GM23338 (cell line): ENCODE measurements at regions not wholly inside any gene's neighbourhood (a gene's known extent, or its start where the extent isn't known, plus 50 kb on each side); places are given as distances from the start of the nearest gene placed in this dataset.

ENCODE experiments used
- ATAC-seq: fragments of 200-7000 bp; cut with Tn5 transposase; 3 replicates; pipeline ENCODE4 v1.9.1; 2020
- DNase-seq: peaks from one replicate; pipeline ENCODE4 v3.0.0-alpha.2; 2015; ENCODE audit warnings: low spot score
- H2AFZ ChIP-seq: fragments of 200-600 bp; sonication (generic); 2 replicates; pipeline ENCODE4 v1.8.0; 2016; ENCODE audit warnings: antibody characterized with exemption, mild to moderate bottlenecking, moderate library complexity
- H3F3A ChIP-seq: fragments of 200-600 bp; sonication (generic); replicated peaks from 2 replicates; pipeline ENCODE4 v1.8.0; 2017; ENCODE audit warnings: antibody characterized with exemption, mixed run types, low read depth
- H3K27ac ChIP-seq: fragments of 200-600 bp; sonication (generic); 2 replicates; pipeline ENCODE4 v1.6.1; 2016; ENCODE audit warnings: low read depth
- H3K27me3 ChIP-seq: fragments of 200-600 bp; sonication (generic); 2 replicates; pipeline ENCODE4 v1.8.0; 2016; ENCODE audit warnings: mild to moderate bottlenecking, mixed run types, moderate library complexity; ENCODE audit not compliant: insufficient read depth
- H3K36me3 ChIP-seq: fragments of 200-600 bp; sonication (generic); 2 replicates; pipeline ENCODE4 v1.8.0; 2016; ENCODE audit warnings: mild to moderate bottlenecking; ENCODE audit not compliant: insufficient read depth
- H3K4me1 ChIP-seq: fragments of 200-600 bp; sonication (generic); 2 replicates; pipeline ENCODE4 v1.8.0; 2016; ENCODE audit warnings: mild to moderate bottlenecking, moderate library complexity; ENCODE audit not compliant: insufficient read depth
- H3K4me2 ChIP-seq: fragments of 200-600 bp; sonication (generic); 2 replicates; pipeline ENCODE4 v1.7.1; 2017; ENCODE audit warnings: mixed run types
- H3K4me3 ChIP-seq: fragments of 200-600 bp; sonication (generic); 2 replicates; pipeline ENCODE4 v1.6.1; 2016; ENCODE audit warnings: mixed run types
- H3K79me2 ChIP-seq: fragments of 200-600 bp; sonication (generic); replicated peaks from 2 replicates; pipeline ENCODE4 v1.8.0; 2017; ENCODE audit warnings: mild to moderate bottlenecking; ENCODE audit not compliant: insufficient read depth
- H3K9me2 ChIP-seq: fragments of 200-600 bp; sonication (generic); 2 replicates; pipeline ENCODE4 v1.8.0; 2017; ENCODE audit not compliant: insufficient read depth
- H4K20me1 ChIP-seq: fragments of 200-600 bp; sonication (generic); replicated peaks from 2 replicates; pipeline ENCODE4 v1.8.0; 2017; ENCODE audit warnings: mild to moderate bottlenecking; ENCODE audit not compliant: insufficient read depth
- H3K27ac Mint-ChIP-seq: 2 replicates; pipeline ENCODE4 v1.8.0; 2020; ENCODE audit warnings: inconsistent platforms, mild to moderate bottlenecking, moderate library complexity, mixed read lengths
- H3K27me3 Mint-ChIP-seq: 3 replicates; pipeline ENCODE4 v1.8.0; 2022; ENCODE audit warnings: low read depth, mild to moderate bottlenecking, moderate library complexity, mixed read lengths, inconsistent platforms; ENCODE audit not compliant: insufficient read depth, poor library complexity
- H3K36me3 Mint-ChIP-seq: 3 replicates; pipeline ENCODE4 v1.8.0; 2021; ENCODE audit warnings: low read depth, mild to moderate bottlenecking, inconsistent platforms, moderate library complexity, mixed read lengths
- H3K4me1 Mint-ChIP-seq: 3 replicates; pipeline ENCODE4 v1.8.0; 2020; ENCODE audit warnings: mild to moderate bottlenecking, inconsistent platforms, mixed read lengths
- H3K4me3 Mint-ChIP-seq: 3 replicates; pipeline ENCODE4 v1.8.0; 2021; ENCODE audit warnings: moderate library complexity, mild to moderate bottlenecking, inconsistent platforms, mixed read lengths
- H3K9me3 Mint-ChIP-seq: 3 replicates; pipeline ENCODE4 v1.8.0; 2020; ENCODE audit warnings: moderate library complexity, mild to moderate bottlenecking, inconsistent platforms, mixed read lengths
- CREB1 ChIP-seq: fragments of 250-450 bp; sonication (Bioruptor Pico); IDR thresholded peaks from 2 replicates; pipeline ENCODE4 v1.5.0; 2020; ENCODE audit warnings: low read depth, mild to moderate bottlenecking, moderate library complexity
- CTCF ChIP-seq, 2 experiments: fragments of 200-600 bp in 1 of 2; sonication (generic) in 1 of 2; conservative IDR thresholded peaks; 2 replicates each; pipeline versions ENCODE4 v1.5.1 to v1.6.1; 2016 to 2017; ENCODE audit warnings: antibody characterized with exemption in 2 of 2, low read depth in 2 of 2, mild to moderate bottlenecking in 2 of 2, moderate library complexity in 1 of 2
- ETS1 ChIP-seq: IDR thresholded peaks from 2 replicates; pipeline ENCODE4 v1.6.1; 2016; ENCODE audit warnings: antibody characterized with exemption
- EZH2 ChIP-seq: fragments of 200-600 bp; sonication (generic); IDR thresholded peaks from one replicate; pipeline ENCODE4 v1.8.0; 2017; ENCODE audit warnings: antibody characterized with exemption, mild to moderate bottlenecking, low read depth; ENCODE audit not compliant: unreplicated experiment
- EZH2phosphoT487 ChIP-seq: fragments of 200-600 bp; sonication (generic); IDR thresholded peaks from one replicate; pipeline ENCODE4 v1.8.1; 2018; ENCODE audit warnings: antibody characterized with exemption; ENCODE audit not compliant: unreplicated experiment
- JUNB ChIP-seq: IDR thresholded peaks from one replicate; pipeline ENCODE4 v1.6.1; 2016; ENCODE audit warnings: antibody characterized with exemption; ENCODE audit not compliant: unreplicated experiment
- NANOG ChIP-seq: IDR thresholded peaks from 2 replicates; pipeline ENCODE4 v1.6.1; 2016; ENCODE audit warnings: antibody characterized with exemption, borderline replicate concordance
- POLR2AphosphoS5 ChIP-seq: IDR thresholded peaks from 2 replicates; pipeline ENCODE4 v1.6.1; 2016; ENCODE audit warnings: antibody characterized with exemption, low read depth
- STAT1 ChIP-seq: IDR thresholded peaks from one replicate; pipeline ENCODE4 v1.6.1; 2016; ENCODE audit warnings: antibody characterized with exemption; ENCODE audit not compliant: unreplicated experiment
- ZNF114 ChIP-seq: fragments of 250-450 bp; sonication (Bioruptor Pico); IDR thresholded peaks from 2 replicates; pipeline ENCODE4 v1.5.0; 2020; ENCODE audit warnings: mild to moderate bottlenecking, moderate library complexity
- ZNF331 ChIP-seq: fragments of 250-450 bp; sonication (Bioruptor Pico); IDR thresholded peaks from 2 replicates; pipeline ENCODE4 v1.5.0; 2020; ENCODE audit warnings: low read depth, mild to moderate bottlenecking, moderate library complexity
- ZNF462 ChIP-seq: fragments of 250-450 bp; sonication (Bioruptor Pico); IDR thresholded peaks from 2 replicates; pipeline ENCODE4 v1.5.0; 2020; ENCODE audit warnings: mild to moderate bottlenecking, moderate library complexity
- TF ChIP-seq, protein P1 (sequence below): IDR thresholded peaks from one replicate; pipeline ENCODE4 v1.6.1; 2018; ENCODE audit warnings: antibody characterized with exemption; ENCODE audit not compliant: unreplicated experiment

GRCh38 chrX:40177942-40178715, 80.4 kb upstream of the BCOR start:
- peaks cover 7% of the 10 kb centered on the region; the same call in 1 of the 2 replicates for H3K79me2 ChIP-seq
- Mint-ChIP-seq H3K4me1 (peaks cover 13% of the 10 kb centered on the region), H3K27ac (no peak overlapping the region), H3K4me3 (peak overlapping the region; percentile 29; the same call in 1 of the 3 replicates), H3K27me3 (peaks cover 3% of the 10 kb centered on the region), H3K36me3 (no peaks in the 10 kb centered on the region), H3K9me3 (no peaks in the 10 kb centered on the region)
- no peaks in the 10 kb centered on the region for H4K20me1 ChIP-seq
- peaks cover 8% of the 10 kb centered on the region; the same call in 1 of the 2 replicates for H3K4me1 ChIP-seq
- H3F3A ChIP-seq = no peaks in the 10 kb centered on the region
- DNase-seq (no peak), ATAC-seq (no peak)
- TF ChIP-seq CREB1 (CRISPR knock-in tag) (no peak), POLR2AphosphoS5 (no peak), NANOG (no peak), CTCF (conservative IDR thresholded peaks at IDR 0.05; ENCODE audit: low read depth in 2 of 2) (no peak), ZNF331 (CRISPR knock-in tag) (no peak), ZNF462 (CRISPR knock-in tag) (no peak), EZH2phosphoT487 (no peak), JUNB (no peak), ETS1 (no peak), EZH2 (no peak), ZNF114 (CRISPR knock-in tag) (no peak), STAT1 (no peak)
- TF ChIP-seq, protein P1, sequence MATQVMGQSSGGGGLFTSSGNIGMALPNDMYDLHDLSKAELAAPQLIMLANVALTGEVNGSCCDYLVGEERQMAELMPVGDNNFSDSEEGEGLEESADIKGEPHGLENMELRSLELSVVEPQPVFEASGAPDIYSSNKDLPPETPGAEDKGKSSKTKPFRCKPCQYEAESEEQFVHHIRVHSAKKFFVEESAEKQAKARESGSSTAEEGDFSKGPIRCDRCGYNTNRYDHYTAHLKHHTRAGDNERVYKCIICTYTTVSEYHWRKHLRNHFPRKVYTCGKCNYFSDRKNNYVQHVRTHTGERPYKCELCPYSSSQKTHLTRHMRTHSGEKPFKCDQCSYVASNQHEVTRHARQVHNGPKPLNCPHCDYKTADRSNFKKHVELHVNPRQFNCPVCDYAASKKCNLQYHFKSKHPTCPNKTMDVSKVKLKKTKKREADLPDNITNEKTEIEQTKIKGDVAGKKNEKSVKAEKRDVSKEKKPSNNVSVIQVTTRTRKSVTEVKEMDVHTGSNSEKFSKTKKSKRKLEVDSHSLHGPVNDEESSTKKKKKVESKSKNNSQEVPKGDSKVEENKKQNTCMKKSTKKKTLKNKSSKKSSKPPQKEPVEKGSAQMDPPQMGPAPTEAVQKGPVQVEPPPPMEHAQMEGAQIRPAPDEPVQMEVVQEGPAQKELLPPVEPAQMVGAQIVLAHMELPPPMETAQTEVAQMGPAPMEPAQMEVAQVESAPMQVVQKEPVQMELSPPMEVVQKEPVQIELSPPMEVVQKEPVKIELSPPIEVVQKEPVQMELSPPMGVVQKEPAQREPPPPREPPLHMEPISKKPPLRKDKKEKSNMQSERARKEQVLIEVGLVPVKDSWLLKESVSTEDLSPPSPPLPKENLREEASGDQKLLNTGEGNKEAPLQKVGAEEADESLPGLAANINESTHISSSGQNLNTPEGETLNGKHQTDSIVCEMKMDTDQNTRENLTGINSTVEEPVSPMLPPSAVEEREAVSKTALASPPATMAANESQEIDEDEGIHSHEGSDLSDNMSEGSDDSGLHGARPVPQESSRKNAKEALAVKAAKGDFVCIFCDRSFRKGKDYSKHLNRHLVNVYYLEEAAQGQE = no peak
- H3K9me2 ChIP-seq = no peaks in the 10 kb centered on the region
- no peak overlapping the region for H3K4me3 ChIP-seq
- H3K27me3 ChIP-seq = peaks cover 5% of the 10 kb centered on the region; the same call in 1 of the 2 replicates
- H3K27ac ChIP-seq = no peak overlapping the region
- H3K36me3 ChIP-seq = no peaks in the 10 kb centered on the region
- no peak overlapping the region for H3K4me2 ChIP-seq
- H2AFZ ChIP-seq = no peak overlapping the region
